ENCODE measurements at regions not wholly inside any gene's neighbourhood (a gene's known extent, or its start where the extent isn't known, plus 50 kb on each side); places are given as distances from the start of the nearest gene placed in this dataset.

DNA sequence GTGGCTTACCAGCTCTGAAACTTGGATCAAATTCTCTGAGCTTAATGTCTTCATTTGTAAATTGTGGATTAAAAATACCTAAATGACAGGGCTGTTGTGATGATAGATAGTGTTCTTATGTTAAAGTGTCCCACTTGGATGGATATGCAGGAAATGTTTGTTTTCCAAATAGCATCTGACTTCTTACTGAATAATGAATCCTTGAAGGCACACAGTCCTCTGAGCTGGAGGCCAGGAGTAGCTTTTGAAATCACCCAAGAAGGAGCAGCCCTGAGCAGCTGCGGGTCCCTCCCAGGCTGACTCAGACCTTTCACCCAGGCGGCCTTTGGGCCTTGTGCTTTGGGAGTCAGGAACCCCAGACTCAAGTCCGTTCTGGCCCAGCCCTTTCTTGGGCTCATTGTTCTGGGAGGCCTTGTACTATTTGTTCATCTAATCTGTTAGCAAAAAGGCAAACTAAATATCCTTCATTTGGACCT lies 173.0 kb upstream of the GATA6 start:
- no peak for TF ChIP-seq GABPA (IDR thresholded peaks at IDR 0.05; ENCODE audit: low read depth)
- TF ChIP-seq, protein P1, sequence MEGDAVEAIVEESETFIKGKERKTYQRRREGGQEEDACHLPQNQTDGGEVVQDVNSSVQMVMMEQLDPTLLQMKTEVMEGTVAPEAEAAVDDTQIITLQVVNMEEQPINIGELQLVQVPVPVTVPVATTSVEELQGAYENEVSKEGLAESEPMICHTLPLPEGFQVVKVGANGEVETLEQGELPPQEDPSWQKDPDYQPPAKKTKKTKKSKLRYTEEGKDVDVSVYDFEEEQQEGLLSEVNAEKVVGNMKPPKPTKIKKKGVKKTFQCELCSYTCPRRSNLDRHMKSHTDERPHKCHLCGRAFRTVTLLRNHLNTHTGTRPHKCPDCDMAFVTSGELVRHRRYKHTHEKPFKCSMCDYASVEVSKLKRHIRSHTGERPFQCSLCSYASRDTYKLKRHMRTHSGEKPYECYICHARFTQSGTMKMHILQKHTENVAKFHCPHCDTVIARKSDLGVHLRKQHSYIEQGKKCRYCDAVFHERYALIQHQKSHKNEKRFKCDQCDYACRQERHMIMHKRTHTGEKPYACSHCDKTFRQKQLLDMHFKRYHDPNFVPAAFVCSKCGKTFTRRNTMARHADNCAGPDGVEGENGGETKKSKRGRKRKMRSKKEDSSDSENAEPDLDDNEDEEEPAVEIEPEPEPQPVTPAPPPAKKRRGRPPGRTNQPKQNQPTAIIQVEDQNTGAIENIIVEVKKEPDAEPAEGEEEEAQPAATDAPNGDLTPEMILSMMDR (IDR thresholded peaks at IDR 0.05; ENCODE audit: insufficient read depth, low read length), result no peak

All from HL-60 (cell line).